ENCODE measurements at regions not wholly inside any gene's neighbourhood (a gene's known extent, or its start where the extent isn't known, plus 50 kb on each side); places are given as distances from the start of the nearest gene placed in this dataset.

- no peak for TF ChIP-seq CTCF (IDR thresholded peaks at IDR 0.05; ENCODE audit: poor library complexity)
- TF ChIP-seq EZH2phosphoT487 (IDR thresholded peaks at IDR 0.05; ENCODE audit: low read depth, severe bottlenecking, unreplicated experiment) = no peak
These were observed 600.4 kb upstream of the CPXCR1 start for GRCh38 chrX:88146577-88146976.
